ENCODE measurements at regions not wholly inside any gene's neighbourhood (a gene's known extent, or its start where the extent isn't known, plus 50 kb on each side); places are given as distances from the start of the nearest gene placed in this dataset.
A peak's percentile ranks its signal among the peaks of the same experiment; 100 is the strongest.

GRCh38 chr7:98753989-98754479, 115.8 kb downstream of the TMEM130 start (continued):
- no peak for TF ChIP-seq MAX (IDR thresholded peaks at IDR 0.05)

GRCh38 chr7:98755138-98755898, 114.5 kb downstream of the TMEM130 start:
- BruUV-seq (replicated peaks): no TSS peak
- RAD21 ChIA-PET (ENCODE audit: low non-redundant PET in 1 of 2, low total read pairs in 2 of 2, uncharacterized antibody in 2 of 2, unreplicated experiment in 2 of 2): no interaction called here
- Histone ChIP-seq H3K27ac (ENCODE audit: low read depth, low read length) (no peak overlapping the region), H3K4me1 (ENCODE audit: control insufficient read depth in 1 of 2, insufficient read depth in 2 of 2, low read length in 2 of 2) (no peaks in the 10 kb centered on the region), H3K4me2 (ENCODE audit: low read length) (no peak overlapping the region), H3K9ac (ENCODE audit: low read length) (no peak overlapping the region), H2AFZ (ENCODE audit: low read depth, low read length, poor library complexity, severe bottlenecking) (no peak overlapping the region), H3K79me2 (ENCODE audit: insufficient read depth, low read length) (no peaks in the 10 kb centered on the region), H3K36me3 (ENCODE audit: control insufficient read depth in 1 of 2, insufficient read depth in 2 of 2, low read length in 2 of 2) (no peaks in the 10 kb centered on the region), H3K4me3 (replicated peaks in 1 of 2; ENCODE audit: low read depth in 1 of 2, low read length in 2 of 2) (no peak overlapping the region), H4K20me1 (ENCODE audit: insufficient read depth) (no peaks in the 10 kb centered on the region), H3K9me2 (ENCODE audit: insufficient read depth) (no peaks in the 10 kb centered on the region), H3K27me3 (ENCODE audit: insufficient read depth, low read length) (no peaks in the 10 kb centered on the region), H3K9me3 (ENCODE audit: control insufficient read depth in 1 of 2, insufficient read depth in 1 of 2, low read depth in 1 of 2, low read length in 2 of 2) (peaks cover 0 to 5% of the 10 kb centered on the region in 2 experiments; a peak in 1 of 4 replicates)
- TF ChIP-seq RAD21 (IDR thresholded peaks at IDR 0.05; ENCODE audit: low read depth) (peak; percentile 82), CTCF (IDR thresholded peaks at IDR 0.05 in 2 of 3, conservative IDR thresholded peaks at IDR 0.05 in 1 of 3; ENCODE audit: borderline replicate concordance in 1 of 3, insufficient read depth in 1 of 3, low read depth in 2 of 3, low read length in 2 of 3) (peak in 2 of 3 experiments; percentile 21 to 67; a peak in 1 of 6 replicates), ELF1 (IDR thresholded peaks at IDR 0.05; ENCODE audit: borderline replicate concordance, low read depth) (no peak)
- peak; percentile 66; the same call in 1 of the 2 replicates for ATAC-seq
- CTCF ChIA-PET: no interaction called here
- POLR2A ChIA-PET: no interaction called here
- no peak for DNase-seq (ENCODE audit: low read depth, low spot score)
- intact Hi-C loops (cut with micrococcal nuclease): loop anchor here (1.0 kb wide), 1 partner anchor 82 kb away; no protein-coding TSS in a partner anchor

Measured in HCT116 (cell line).